ENCODE measurements at regions not wholly inside any gene's neighbourhood (a gene's known extent, or its start where the extent isn't known, plus 50 kb on each side); places are given as distances from the start of the nearest gene placed in this dataset.

- no peaks in the 10 kb centered on the region for H3K9me3 Mint-ChIP-seq (ENCODE audit: unreplicated experiment)
- H3K27ac Mint-ChIP-seq (ENCODE audit: unreplicated experiment) = no peak overlapping the region
- TF ChIP-seq CTCF (IDR thresholded peaks at IDR 0.05) = no peak
- H3K4me1 Mint-ChIP-seq (ENCODE audit: unreplicated experiment) = peaks cover 15% of the 10 kb centered on the region
- H3K36me3 Mint-ChIP-seq (ENCODE audit: unreplicated experiment) = no peaks in the 10 kb centered on the region
- H3K4me3 Mint-ChIP-seq (ENCODE audit: unreplicated experiment) = no peak overlapping the region
- no peak for DNase-seq (ENCODE audit: extremely low spot score, unreplicated experiment)
- H3K27me3 Mint-ChIP-seq (ENCODE audit: unreplicated experiment) = no peaks in the 10 kb centered on the region
Measured at GRCh38 chr6:148208298-148208697, 134.3 kb upstream of the SASH1 start.

GRCh38 chr6:148211777-148212324 is 130.8 kb upstream of the SASH1 start:
- Mint-ChIP-seq H3K4me1 (ENCODE audit: unreplicated experiment) (peaks cover 7% of the 10 kb centered on the region), H3K27ac (ENCODE audit: unreplicated experiment) (no peak overlapping the region), H3K27me3 (ENCODE audit: unreplicated experiment) (no peaks in the 10 kb centered on the region), H3K36me3 (ENCODE audit: unreplicated experiment) (no peaks in the 10 kb centered on the region), H3K9me3 (ENCODE audit: unreplicated experiment) (no peaks in the 10 kb centered on the region), H3K4me3 (ENCODE audit: unreplicated experiment) (no peak overlapping the region)
- no peak for DNase-seq (ENCODE audit: extremely low spot score, unreplicated experiment)
- no peak for TF ChIP-seq CTCF (IDR thresholded peaks at IDR 0.05)

GRCh38 chr6:148212366-148212765 is 130.3 kb upstream of the SASH1 start:
- Mint-ChIP-seq H3K27me3 (ENCODE audit: unreplicated experiment) (no peaks in the 10 kb centered on the region), H3K4me1 (ENCODE audit: unreplicated experiment) (peaks cover 7% of the 10 kb centered on the region), H3K4me3 (ENCODE audit: unreplicated experiment) (no peak overlapping the region), H3K9me3 (ENCODE audit: unreplicated experiment) (no peaks in the 10 kb centered on the region), H3K36me3 (ENCODE audit: unreplicated experiment) (no peaks in the 10 kb centered on the region), H3K27ac (ENCODE audit: unreplicated experiment) (no peak overlapping the region)
- no peak for DNase-seq (ENCODE audit: extremely low spot score, unreplicated experiment)
- TF ChIP-seq CTCF (IDR thresholded peaks at IDR 0.05) = no peak

GRCh38 chr6:148213366-148213765 is 129.3 kb upstream of the SASH1 start:
- Mint-ChIP-seq H3K4me1 (ENCODE audit: unreplicated experiment) (peaks cover 12% of the 10 kb centered on the region), H3K27ac (ENCODE audit: unreplicated experiment) (no peak overlapping the region), H3K36me3 (ENCODE audit: unreplicated experiment) (no peaks in the 10 kb centered on the region), H3K27me3 (ENCODE audit: unreplicated experiment) (no peaks in the 10 kb centered on the region), H3K4me3 (ENCODE audit: unreplicated experiment) (no peak overlapping the region), H3K9me3 (ENCODE audit: unreplicated experiment) (no peaks in the 10 kb centered on the region)
- no peak for DNase-seq (ENCODE audit: extremely low spot score, unreplicated experiment)
- no peak for TF ChIP-seq CTCF (IDR thresholded peaks at IDR 0.05)

GRCh38 chr6:148214667-148215066 is 128.0 kb upstream of the SASH1 start:
- Mint-ChIP-seq H3K9me3 (ENCODE audit: unreplicated experiment) (no peaks in the 10 kb centered on the region), H3K36me3 (ENCODE audit: unreplicated experiment) (no peaks in the 10 kb centered on the region), H3K4me3 (ENCODE audit: unreplicated experiment) (no peak overlapping the region), H3K4me1 (ENCODE audit: unreplicated experiment) (peaks cover 13% of the 10 kb centered on the region), H3K27me3 (ENCODE audit: unreplicated experiment) (no peaks in the 10 kb centered on the region), H3K27ac (ENCODE audit: unreplicated experiment) (no peak overlapping the region)
- DNase-seq (ENCODE audit: extremely low spot score, unreplicated experiment) = no peak
- TF ChIP-seq CTCF (IDR thresholded peaks at IDR 0.05) = no peak

All from osteocyte (in vitro differentiated cells).